SK-N-MC (cell line): ENCODE measurements at regions not wholly inside any gene's neighbourhood (a gene's known extent, or its start where the extent isn't known, plus 50 kb on each side); places are given as distances from the start of the nearest gene placed in this dataset.

ENCODE experiments used
- EZH2 ChIP-seq: fragments of 200-600 bp; sonication (generic); IDR thresholded peaks from one replicate; pipeline ENCODE4 v1.6.1; 2017; ENCODE audit warnings: antibody characterized with exemption
- POLR2AphosphoS5 ChIP-seq: IDR thresholded peaks from 2 replicates; pipeline ENCODE4 v1.6.1; 2012; ENCODE audit warnings: mild to moderate bottlenecking, low read depth, low read length, borderline replicate concordance

DNA sequence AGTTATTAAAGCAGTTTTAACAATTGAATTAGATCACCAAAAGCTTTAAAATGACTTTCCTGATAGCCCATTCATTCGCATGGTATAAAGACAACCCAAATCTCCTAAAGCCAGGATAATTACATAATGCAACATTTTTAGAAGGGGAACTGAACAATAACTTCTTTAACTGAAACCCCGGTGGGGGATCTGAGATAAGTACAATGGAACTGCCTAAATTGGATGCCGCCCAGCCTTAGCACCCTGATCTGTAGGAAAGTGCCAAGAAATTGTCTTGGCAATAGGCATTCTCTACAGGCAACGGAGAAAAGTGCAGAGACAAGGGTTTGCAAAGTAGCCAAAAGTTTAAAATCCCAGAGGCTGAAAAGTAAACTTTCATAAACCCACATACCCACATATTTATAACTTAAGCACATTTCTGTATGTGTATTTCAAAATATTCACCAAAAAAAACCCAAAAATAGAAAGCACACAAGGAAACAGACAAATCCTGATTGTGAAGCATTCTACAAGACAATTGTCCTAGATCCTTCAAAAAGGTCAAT is 98.8 kb upstream of the BEND6 start:
- no peak for TF ChIP-seq EZH2
- no peak for TF ChIP-seq POLR2AphosphoS5
